ENCODE measurements at regions not wholly inside any gene's neighbourhood (a gene's known extent, or its start where the extent isn't known, plus 50 kb on each side); places are given as distances from the start of the nearest gene placed in this dataset.

DNA sequence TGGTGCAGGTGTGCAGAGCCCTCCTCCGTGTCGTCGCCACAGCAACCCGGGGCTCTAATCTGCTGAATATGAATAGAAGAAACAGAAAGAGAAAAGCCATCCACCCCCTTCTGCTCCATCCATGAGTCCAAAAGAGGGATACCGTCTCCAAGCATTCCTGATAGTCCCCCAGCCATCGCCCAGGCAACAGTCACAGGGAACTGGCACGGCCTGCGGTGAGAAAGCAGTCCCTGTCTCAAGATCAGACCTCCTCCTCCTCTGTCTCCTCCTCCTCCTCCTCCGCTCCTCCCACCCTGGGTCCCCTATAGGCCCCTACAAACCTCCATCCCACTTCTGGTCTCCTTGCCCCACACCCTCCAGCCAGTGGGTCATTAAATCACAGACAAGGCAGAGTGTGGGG, 308.1 kb upstream of the MPDZ start (continued):
- TF ChIP-seq, protein P1, sequence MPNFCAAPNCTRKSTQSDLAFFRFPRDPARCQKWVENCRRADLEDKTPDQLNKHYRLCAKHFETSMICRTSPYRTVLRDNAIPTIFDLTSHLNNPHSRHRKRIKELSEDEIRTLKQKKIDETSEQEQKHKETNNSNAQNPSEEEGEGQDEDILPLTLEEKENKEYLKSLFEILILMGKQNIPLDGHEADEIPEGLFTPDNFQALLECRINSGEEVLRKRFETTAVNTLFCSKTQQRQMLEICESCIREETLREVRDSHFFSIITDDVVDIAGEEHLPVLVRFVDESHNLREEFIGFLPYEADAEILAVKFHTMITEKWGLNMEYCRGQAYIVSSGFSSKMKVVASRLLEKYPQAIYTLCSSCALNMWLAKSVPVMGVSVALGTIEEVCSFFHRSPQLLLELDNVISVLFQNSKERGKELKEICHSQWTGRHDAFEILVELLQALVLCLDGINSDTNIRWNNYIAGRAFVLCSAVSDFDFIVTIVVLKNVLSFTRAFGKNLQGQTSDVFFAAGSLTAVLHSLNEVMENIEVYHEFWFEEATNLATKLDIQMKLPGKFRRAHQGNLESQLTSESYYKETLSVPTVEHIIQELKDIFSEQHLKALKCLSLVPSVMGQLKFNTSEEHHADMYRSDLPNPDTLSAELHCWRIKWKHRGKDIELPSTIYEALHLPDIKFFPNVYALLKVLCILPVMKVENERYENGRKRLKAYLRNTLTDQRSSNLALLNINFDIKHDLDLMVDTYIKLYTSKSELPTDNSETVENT (CRISPR knock-in tag; IDR thresholded peaks at IDR 0.05) = no peak
- TF ChIP-seq SPI1 (IDR thresholded peaks at IDR 0.05; ENCODE audit: borderline replicate concordance, low read depth, low read length) = no peak
- TF ChIP-seq EHMT2 (IDR thresholded peaks at IDR 0.05) = no peak

DNA sequence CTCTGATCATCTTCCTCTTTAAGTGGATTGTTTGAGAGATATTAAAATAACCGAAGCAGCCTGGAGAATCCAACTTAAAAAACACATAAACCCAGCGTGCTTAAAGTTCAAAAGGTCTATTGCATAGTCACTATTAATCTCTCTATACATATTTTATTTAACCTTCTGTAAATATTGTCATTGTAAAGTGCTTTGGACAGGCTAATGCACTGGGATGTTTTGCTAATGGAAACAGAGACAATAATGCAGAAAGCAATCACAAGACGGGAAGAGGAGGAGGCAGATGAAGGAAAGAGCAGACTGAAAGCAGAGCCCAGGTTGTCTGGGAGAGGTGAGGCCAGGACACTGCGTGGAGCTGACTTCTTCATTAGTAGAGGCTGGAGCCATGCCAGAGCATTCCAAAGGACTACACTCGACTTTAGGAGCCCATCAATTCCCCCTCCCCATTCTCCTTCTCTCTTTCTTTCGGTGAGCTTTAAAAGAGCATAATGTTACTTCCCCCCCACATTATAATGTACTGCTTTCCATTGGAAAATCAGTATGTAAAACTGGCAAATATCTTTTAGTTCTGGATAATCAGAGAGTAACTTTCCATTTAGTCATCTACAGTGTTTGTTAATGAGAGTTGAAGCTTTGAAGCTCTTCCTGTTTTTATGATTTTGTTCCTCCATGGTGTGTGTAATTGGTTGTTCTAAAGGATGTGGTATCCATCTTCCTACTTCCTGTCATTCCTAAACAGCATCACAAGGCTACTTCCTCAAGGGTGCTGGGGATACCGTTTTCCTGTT, 307.3 kb upstream of the MPDZ start:
- TF ChIP-seq, protein P1 (CRISPR knock-in tag; IDR thresholded peaks at IDR 0.05) = no peak
- TF ChIP-seq SMARCC2 (IDR thresholded peaks at IDR 0.05; ENCODE audit: low read depth) (no peak), FOXJ3 (CRISPR knock-in tag; IDR thresholded peaks at IDR 0.05) (no peak), SMARCB1 (IDR thresholded peaks at IDR 0.05; ENCODE audit: insufficient read length, low read depth) (no peak)
- Histone ChIP-seq H3K27me3 (ENCODE audit: control insufficient read depth in 2 of 2, insufficient read depth in 2 of 2, low read length in 2 of 2) (no peaks in the 10 kb centered on the region), H3K9me3 (replicated peaks; ENCODE audit: control insufficient read depth, insufficient read depth, low read depth, low read length) (no peaks in the 10 kb centered on the region), H3K4me1 (replicated peaks in 1 of 2; ENCODE audit: control insufficient read depth in 2 of 2, insufficient read depth in 2 of 2, low read length in 2 of 2) (no peaks in the 10 kb centered on the region), H3K9me1 (ENCODE audit: control insufficient read depth, insufficient read depth, low read length) (no peaks in the 10 kb centered on the region), H3K36me3 (ENCODE audit: control insufficient read depth, insufficient read depth, low read length) (no peaks in the 10 kb centered on the region), H3K79me2 (ENCODE audit: control insufficient read depth, insufficient read depth, low read length) (no peaks in the 10 kb centered on the region), H3K9ac (ENCODE audit: insufficient read depth in 1 of 2, low read depth in 2 of 2, low read length in 2 of 2) (no peak overlapping the region), H2AFZ (ENCODE audit: low read depth, low read length) (no peak overlapping the region), H4K20me1 (replicated peaks; ENCODE audit: control insufficient read depth, insufficient read depth, low read length) (no peaks in the 10 kb centered on the region), H3K27ac (ENCODE audit: extremely low read depth, low read depth, low read length) (no peak overlapping the region), H3K4me2 (ENCODE audit: insufficient read depth, low read length) (no peak overlapping the region), H3K4me3 (no peak overlapping the region)
- ChIA-PET CTCF (ENCODE audit: low intra/inter-chr PET ratio) (no interaction called here), POLR2A (no interaction called here)
- WGBS (ENCODE audit: insufficient coverage, low coverage, missing lambda C conversion rate) = 1% methylated on average over 6 of the region's 7 CpGs
- intact Hi-C loops (cut with micrococcal nuclease) = no loop called here
- no TSS peak for BruUV-seq (replicated peaks)
- DNase-seq (ENCODE audit: extremely low read depth in 1 of 4, low spot score in 3 of 4) (no peak), FAIRE-seq (no peak), ATAC-seq (no peak)
- in situ Hi-C loops (cut with MboI) = no loop called here

All from K562 (cell line).